Panc1 (cell line): ENCODE measurements at regions not wholly inside any gene's neighbourhood (a gene's known extent, or its start where the extent isn't known, plus 50 kb on each side); places are given as distances from the start of the nearest gene placed in this dataset.

Experiments used
- ATAC-seq: fragments of 200-7000 bp; cut with Tn5 transposase; 2 replicates; pipeline ENCODE4 v1.9.1; 2020; ENCODE audit warnings: mild to moderate bottlenecking, moderate library complexity
- BruUV-seq: library from RNA; stranded (reverse); fragments of 400-500 nt; replicated peaks from 2 replicates; lab custom pipeline; 2021; lab: Mats Ljungman, UMichigan
- CTCF ChIA-PET: fragments of 300-600 bp; sonication (Branson Sonifier 250); formaldehyde crosslinking; loops from one replicate; lab custom pipeline; 2022; ENCODE audit warnings: antibody characterized with exemption; lab: Charles Lee
- POLR2A ChIA-PET: fragments of 300-600 bp; sonication (Branson Sonifier 250); formaldehyde crosslinking; loops from one replicate; lab custom pipeline; 2022; ENCODE audit warnings: antibody characterized with exemption; lab: Charles Lee
- DNase-seq: peaks from one replicate; pipeline ENCODE4 v3.0.0-alpha.2; 2010; ENCODE audit warnings: low read depth, low spot score
- H3K27ac ChIP-seq: 2 replicates; pipeline ENCODE4 v1.5.1; 2011; ENCODE audit warnings: mild to moderate bottlenecking, low read length, inconsistent platforms
- H3K27me3 ChIP-seq: fragments of 200-500 bp; sonication (Bioruptor generic); 2 replicates; pipeline ENCODE4 v1.6.0; 2014; ENCODE audit warnings: low read length, inconsistent platforms; ENCODE audit not compliant: control insufficient read depth, insufficient read depth
- H3K36me3 ChIP-seq: fragments of 200-500 bp; sonication (Bioruptor generic); 2 replicates; pipeline ENCODE4 v1.5.1; 2014; ENCODE audit warnings: inconsistent platforms, mild to moderate bottlenecking, low read length, moderate library complexity; ENCODE audit not compliant: control insufficient read depth, insufficient read depth
- H3K4me1 ChIP-seq: 2 replicates; pipeline ENCODE4 v1.5.1; 2011; ENCODE audit warnings: inconsistent platforms, mild to moderate bottlenecking, low read length, moderate library complexity; ENCODE audit not compliant: control insufficient read depth, insufficient read depth
- H3K4me3 ChIP-seq, 2 experiments: 2 replicates each; pipeline ENCODE4 v1.5.1; 2011 to 2012; ENCODE audit warnings: low read depth in 2 of 2, low read length in 2 of 2, mild to moderate bottlenecking in 2 of 2, inconsistent platforms in 1 of 2, moderate library complexity in 1 of 2
- H3K9me3 ChIP-seq: fragments of 200-500 bp; sonication (Bioruptor generic); 2 replicates; pipeline ENCODE4 v1.5.1; 2014; ENCODE audit warnings: low read depth, mild to moderate bottlenecking, inconsistent platforms, low read length, moderate library complexity; ENCODE audit not compliant: control insufficient read depth, insufficient read depth
- CTCF ChIP-seq: fragments of 450-650 bp; IDR thresholded peaks from 2 replicates; pipeline ENCODE4 v1.5.1; 2017; ENCODE audit warnings: mild to moderate bottlenecking
- POLR2AphosphoS5 ChIP-seq: IDR thresholded peaks from 2 replicates; pipeline ENCODE4 v1.6.1; 2012; ENCODE audit warnings: mild to moderate bottlenecking, low read depth, low read length, moderate library complexity
- REST ChIP-seq, 2 experiments: IDR thresholded peaks; 2 replicates each; pipeline ENCODE4 v1.6.1; 2011 to 2012; ENCODE audit warnings: low read depth in 2 of 2, control low read depth in 1 of 2, low read length in 1 of 2, mild to moderate bottlenecking in 1 of 2, moderate library complexity in 1 of 2; ENCODE audit not compliant: insufficient read depth in 1 of 2
- SIN3A ChIP-seq: IDR thresholded peaks from 2 replicates; pipeline ENCODE4 v1.6.1; 2012; ENCODE audit warnings: low read depth, mild to moderate bottlenecking, low read length, moderate library complexity, borderline replicate concordance; ENCODE audit not compliant: insufficient read depth
- TCF7L2 ChIP-seq: IDR thresholded peaks from 2 replicates; pipeline ENCODE4 v1.6.1; 2011; ENCODE audit warnings: mild to moderate bottlenecking, low read depth, low read length, inconsistent platforms
- in situ Hi-C: cut with HindIII; loops from 2 replicates; pipeline ENCODE4 v1.10.0; 2016; ENCODE audit warnings: low sequenced_read_pairs, low pct_unique_long_range_greater_than_20kb
- intact Hi-C: fragments of 100-400 bp; cut with micrococcal nuclease; formaldehyde crosslinking; loops from one replicate; pipeline ENCODE4 v1.10.0; 2022; ENCODE audit not compliant: unreplicated experiment

- ATAC-seq (no peak), DNase-seq (no peak)
- H3K27ac ChIP-seq = no peak overlapping the region
- TF ChIP-seq REST (IDR thresholded peaks at IDR 0.05; ENCODE audit: insufficient read depth in 1 of 2, low read depth in 2 of 2, low read length in 1 of 2) (no peak), SIN3A (no peak)
- in situ Hi-C loops (no loop called here), intact Hi-C loops (no loop called here)
- ChIA-PET CTCF (no interaction called here), POLR2A (no interaction called here)
- no peaks in the 10 kb centered on the region for H3K27me3 ChIP-seq
- no TSS peak for BruUV-seq
- peaks cover 10% of the 10 kb centered on the region for H3K4me1 ChIP-seq
- H3K36me3 ChIP-seq = no peaks in the 10 kb centered on the region
- H3K9me3 ChIP-seq = no peaks in the 10 kb centered on the region
- no peak overlapping the region for H3K4me3 ChIP-seq
Observed at GRCh38 chr17:77001487-77001886, 133.3 kb downstream of the MGAT5B start.

GRCh38 chr17:77002103-77003045, 134.2 kb downstream of the MGAT5B start:
- ChIA-PET CTCF (no interaction called here), POLR2A (no interaction called here)
- H3K4me1 ChIP-seq = peaks cover 10% of the 10 kb centered on the region
- no TSS peak for BruUV-seq
- H3K4me3 ChIP-seq = no peak overlapping the region
- no peaks in the 10 kb centered on the region for H3K36me3 ChIP-seq
- peak; percentile 90 for ATAC-seq
- TF ChIP-seq REST (IDR thresholded peaks at IDR 0.05; ENCODE audit: insufficient read depth in 1 of 2, low read depth in 2 of 2, low read length in 1 of 2) (no peak), CTCF (no peak), POLR2AphosphoS5 (no peak), SIN3A (no peak), TCF7L2 (peak; percentile 94)
- in situ Hi-C loops = no loop called here
- intact Hi-C loops = no loop called here
- no peaks in the 10 kb centered on the region for H3K9me3 ChIP-seq
- H3K27me3 ChIP-seq = no peaks in the 10 kb centered on the region
- peak; percentile 64 for DNase-seq
- no peak overlapping the region for H3K27ac ChIP-seq
